Gastroesophageal sphincter (tissue), 4 donors: ENCODE measurements at regions not wholly inside any gene's neighbourhood (a gene's known extent, or its start where the extent isn't known, plus 50 kb on each side); places are given as distances from the start of the nearest gene placed in this dataset.

Experiments
- ATAC-seq: fragments of 150-250 bp; one replicate; pipeline ENCODE4 v1.9.1; 2016; ENCODE audit warnings: mild to moderate bottlenecking, moderate library complexity
- H3K27ac ChIP-seq, 4 donors: fragments of 200-600 bp; sonication (generic) in 3 of 4; 1 replicate in 3 of 4; 2 replicates in 1 of 4; pipeline ENCODE4 v1.5.1; 2016 to 2019
- H3K27me3 ChIP-seq: fragments of 200-600 bp; sonication (generic); one replicate; pipeline ENCODE4 v1.5.1; 2019
- H3K36me3 ChIP-seq, 2 donors: fragments of 200-600 bp; sonication (generic); one replicate each; pipeline ENCODE4 v1.5.1; 2019; ENCODE audit warnings: control low read depth in 1 of 2
- H3K4me1 ChIP-seq, 3 donors: fragments of 200-600 bp; sonication (generic); 1 replicate in 2 of 3; 2 replicates in 1 of 3; pipeline ENCODE4 v1.5.1; 2016 to 2019; ENCODE audit warnings: control low read depth in 2 of 3
- H3K4me3 ChIP-seq, 2 donors: fragments of 200-600 bp; sonication (generic); one replicate each; pipeline ENCODE4 v1.5.1; 2019; ENCODE audit warnings: mild to moderate bottlenecking in 1 of 2, moderate library complexity in 1 of 2
- H3K9me3 ChIP-seq, 3 donors: fragments of 200-600 bp; sonication (generic); one replicate each; pipeline ENCODE4 v1.5.1; 2017 to 2019; ENCODE audit warnings: control low read depth in 2 of 3
- CTCF ChIP-seq, 4 experiments: fragments of 200-600 bp in 2 of 4; fragments of 450-650 bp in 2 of 4; sonication (generic) in 1 of 4; IDR thresholded peaks; one replicate each; pipeline ENCODE4 v1.5.1; 2017 to 2019; ENCODE audit warnings: antibody characterized with exemption in 4 of 4, mild to moderate bottlenecking in 2 of 4, moderate library complexity in 2 of 4
- EP300 ChIP-seq: sonication (generic); formaldehyde crosslinking; IDR thresholded peaks from one replicate; pipeline ENCODE4 v1.6.1; 2017; ENCODE audit warnings: antibody characterized with exemption, mild to moderate bottlenecking
- POLR2A ChIP-seq, 2 donors: fragments of 450-650 bp; IDR thresholded peaks; one replicate each; pipeline ENCODE4 v1.6.1; 2017; ENCODE audit warnings: antibody characterized with exemption in 2 of 2, mild to moderate bottlenecking in 2 of 2, moderate library complexity in 1 of 2
- POLR2AphosphoS5 ChIP-seq: sonication (generic); formaldehyde crosslinking; IDR thresholded peaks from one replicate; pipeline ENCODE4 v1.6.1; 2017; ENCODE audit warnings: antibody characterized with exemption
- WGBS, 2 donors: methylation state at CpG; one replicate each; pipeline ENCODE4 v1.1.5; 2018; ENCODE audit warnings: low coverage in 1 of 2; 5-methylcytosine and 5-hydroxymethylcytosine counted together

GRCh38 chr9:107673861-107674720 is 184.5 kb upstream of the KLF4 start:
- no peak for TF ChIP-seq POLR2A (IDR thresholded peaks at IDR 0.05)
- no peak for TF ChIP-seq CTCF (IDR thresholded peaks at IDR 0.05)
- no peak for TF ChIP-seq POLR2AphosphoS5
- TF ChIP-seq EP300, result no peak

GRCh38 chr9:107671588-107671987 is 182.0 kb upstream of the KLF4 start:
- ATAC-seq, result no peak
- Histone ChIP-seq H3K9me3 (no peaks in the 10 kb centered on the region), H3K36me3 (no peaks in the 10 kb centered on the region), H3K27ac (no peak overlapping the region), H3K4me3 (no peak overlapping the region), H3K27me3 (no peaks in the 10 kb centered on the region), H3K4me1 (peaks cover 0 to 13% (median 0%) of the 10 kb centered on the region in 3 donors)
- TF ChIP-seq EP300, result no peak
- no peak for TF ChIP-seq POLR2A (IDR thresholded peaks at IDR 0.05)
- no peak for TF ChIP-seq CTCF (IDR thresholded peaks at IDR 0.05)
- TF ChIP-seq POLR2AphosphoS5, result no peak
- WGBS, 2 donors, result 100% methylated on average over 1 of the region's 1 CpG

More at GRCh38 chr9:107673861-107674720, 184.5 kb upstream of the KLF4 start:
- no peaks in the 10 kb centered on the region for H3K9me3 ChIP-seq
- WGBS, 2 donors, result 84 to 92% methylated on average over 3 of the region's 3 CpGs
- no peak overlapping the region for H3K27ac ChIP-seq
- H3K36me3 ChIP-seq, result no peaks in the 10 kb centered on the region
- no peak for ATAC-seq
- H3K27me3 ChIP-seq, result no peaks in the 10 kb centered on the region
- H3K4me3 ChIP-seq, result no peak overlapping the region
- H3K4me1 ChIP-seq, result no peaks in the 10 kb centered on the region

- no peak for ATAC-seq
Observed at GRCh38 chr9:107669422-107669821, 179.9 kb upstream of the KLF4 start.

GRCh38 chr9:107667231-107668070 is 177.9 kb upstream of the KLF4 start:
- TF ChIP-seq POLR2A (IDR thresholded peaks at IDR 0.05) (no peak), CTCF (IDR thresholded peaks at IDR 0.05) (no peak)
- H3K27me3 ChIP-seq, result no peaks in the 10 kb centered on the region
- peak; percentile 67 for ATAC-seq
- H3K36me3 ChIP-seq, result no peaks in the 10 kb centered on the region
- H3K9me3 ChIP-seq, result no peaks in the 10 kb centered on the region
- H3K27ac ChIP-seq, result peak overlapping the region in 3 of 4 donors; percentile 44 to 62 (median 54)
- peaks cover 0 to 13% (median 0%) of the 10 kb centered on the region in 3 donors for H3K4me1 ChIP-seq
- no peak overlapping the region for H3K4me3 ChIP-seq
- WGBS, 2 donors, result 62% methylated on average over 5 to 6 of the region's 16 CpGs

More at GRCh38 chr9:107669422-107669821, 179.9 kb upstream of the KLF4 start:
- Histone ChIP-seq H3K36me3 (no peaks in the 10 kb centered on the region), H3K4me3 (no peak overlapping the region), H3K4me1 (peaks cover 0 to 13% (median 0%) of the 10 kb centered on the region in 3 donors), H3K27me3 (no peaks in the 10 kb centered on the region), H3K27ac (no peak overlapping the region), H3K9me3 (no peaks in the 10 kb centered on the region)
- 80 to 100% methylated on average over 1 to 7 of the region's 8 CpGs for WGBS, 2 donors
- TF ChIP-seq CTCF (IDR thresholded peaks at IDR 0.05), result no peak
- TF ChIP-seq POLR2A (IDR thresholded peaks at IDR 0.05), result no peak
- TF ChIP-seq EP300, result no peak
- no peak for TF ChIP-seq POLR2AphosphoS5
